ENCODE measurements at regions not wholly inside any gene's neighbourhood (a gene's known extent, or its start where the extent isn't known, plus 50 kb on each side); places are given as distances from the start of the nearest gene placed in this dataset.

DNA sequence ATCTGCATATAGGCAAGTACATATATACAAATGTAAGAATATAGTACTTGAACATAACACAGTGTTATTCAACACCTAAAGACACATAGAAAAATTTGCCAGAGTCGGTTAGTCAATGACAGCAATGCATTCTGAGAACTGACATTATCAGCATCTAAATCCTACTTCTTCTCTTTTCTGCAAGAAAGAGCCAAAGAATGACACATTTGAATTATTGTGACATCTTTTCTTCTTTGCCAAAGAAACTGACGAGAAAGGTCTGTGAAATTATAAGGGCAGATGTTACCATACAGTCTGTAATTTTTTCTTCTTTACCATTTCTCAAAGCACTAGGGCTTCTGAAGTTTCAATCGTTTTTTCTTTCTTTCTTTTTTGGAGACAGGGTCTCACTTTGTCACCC is 350.9 kb upstream of the NBEA start:
- no peak for TF ChIP-seq POLR2A (IDR thresholded peaks at IDR 0.05)
- TF ChIP-seq, protein P1, sequence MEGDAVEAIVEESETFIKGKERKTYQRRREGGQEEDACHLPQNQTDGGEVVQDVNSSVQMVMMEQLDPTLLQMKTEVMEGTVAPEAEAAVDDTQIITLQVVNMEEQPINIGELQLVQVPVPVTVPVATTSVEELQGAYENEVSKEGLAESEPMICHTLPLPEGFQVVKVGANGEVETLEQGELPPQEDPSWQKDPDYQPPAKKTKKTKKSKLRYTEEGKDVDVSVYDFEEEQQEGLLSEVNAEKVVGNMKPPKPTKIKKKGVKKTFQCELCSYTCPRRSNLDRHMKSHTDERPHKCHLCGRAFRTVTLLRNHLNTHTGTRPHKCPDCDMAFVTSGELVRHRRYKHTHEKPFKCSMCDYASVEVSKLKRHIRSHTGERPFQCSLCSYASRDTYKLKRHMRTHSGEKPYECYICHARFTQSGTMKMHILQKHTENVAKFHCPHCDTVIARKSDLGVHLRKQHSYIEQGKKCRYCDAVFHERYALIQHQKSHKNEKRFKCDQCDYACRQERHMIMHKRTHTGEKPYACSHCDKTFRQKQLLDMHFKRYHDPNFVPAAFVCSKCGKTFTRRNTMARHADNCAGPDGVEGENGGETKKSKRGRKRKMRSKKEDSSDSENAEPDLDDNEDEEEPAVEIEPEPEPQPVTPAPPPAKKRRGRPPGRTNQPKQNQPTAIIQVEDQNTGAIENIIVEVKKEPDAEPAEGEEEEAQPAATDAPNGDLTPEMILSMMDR (IDR thresholded peaks at IDR 0.05 in 8 of 11, conservative IDR thresholded peaks at IDR 0.05 in 3 of 11) = no peak

Data from spleen (tissue), 7 donors.